Body of pancreas (tissue), 4 donors: ENCODE measurements at regions not wholly inside any gene's neighbourhood (a gene's known extent, or its start where the extent isn't known, plus 50 kb on each side); places are given as distances from the start of the nearest gene placed in this dataset.

Experiments used
- POLR2A ChIP-seq, 3 donors: fragments of 450-650 bp; IDR thresholded peaks; one replicate each; pipeline ENCODE4 v1.6.1; 2016; ENCODE audit warnings: antibody characterized with exemption in 3 of 3, mild to moderate bottlenecking in 2 of 3
- TF ChIP-seq, protein P1 (sequence below), 7 experiments: fragments of 450-650 bp in 4 of 7; fragments of 200-600 bp in 3 of 7; sonication (generic) in 3 of 7; IDR thresholded peaks; one replicate each; pipeline ENCODE4 v1.5.1; 2016 to 2019; ENCODE audit warnings: antibody characterized with exemption in 7 of 7

DNA sequence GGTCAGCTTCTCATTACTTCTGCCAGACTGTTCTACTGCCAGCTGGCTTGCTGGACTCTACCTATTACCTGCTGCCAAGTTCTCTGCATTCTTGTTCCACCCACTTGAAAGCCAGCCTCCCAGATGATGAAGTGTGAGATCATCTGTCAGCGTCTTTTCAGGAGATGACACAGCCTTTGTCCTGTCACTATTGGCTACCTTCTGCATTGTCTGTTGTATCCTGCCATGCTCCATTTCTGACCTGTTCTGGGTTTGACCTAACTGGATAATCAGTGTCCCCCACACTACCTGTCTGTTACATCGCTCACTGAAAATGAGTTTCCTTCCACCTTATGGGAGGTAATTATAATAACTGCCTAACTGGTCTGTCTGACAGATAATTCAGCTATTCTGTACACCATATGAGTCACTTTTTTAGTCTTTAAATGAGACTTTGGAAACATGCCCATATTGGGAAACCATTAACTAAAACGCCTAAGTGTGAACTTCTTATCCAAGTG, 520.6 kb downstream of the METTL4 start:
- TF ChIP-seq, protein P1, sequence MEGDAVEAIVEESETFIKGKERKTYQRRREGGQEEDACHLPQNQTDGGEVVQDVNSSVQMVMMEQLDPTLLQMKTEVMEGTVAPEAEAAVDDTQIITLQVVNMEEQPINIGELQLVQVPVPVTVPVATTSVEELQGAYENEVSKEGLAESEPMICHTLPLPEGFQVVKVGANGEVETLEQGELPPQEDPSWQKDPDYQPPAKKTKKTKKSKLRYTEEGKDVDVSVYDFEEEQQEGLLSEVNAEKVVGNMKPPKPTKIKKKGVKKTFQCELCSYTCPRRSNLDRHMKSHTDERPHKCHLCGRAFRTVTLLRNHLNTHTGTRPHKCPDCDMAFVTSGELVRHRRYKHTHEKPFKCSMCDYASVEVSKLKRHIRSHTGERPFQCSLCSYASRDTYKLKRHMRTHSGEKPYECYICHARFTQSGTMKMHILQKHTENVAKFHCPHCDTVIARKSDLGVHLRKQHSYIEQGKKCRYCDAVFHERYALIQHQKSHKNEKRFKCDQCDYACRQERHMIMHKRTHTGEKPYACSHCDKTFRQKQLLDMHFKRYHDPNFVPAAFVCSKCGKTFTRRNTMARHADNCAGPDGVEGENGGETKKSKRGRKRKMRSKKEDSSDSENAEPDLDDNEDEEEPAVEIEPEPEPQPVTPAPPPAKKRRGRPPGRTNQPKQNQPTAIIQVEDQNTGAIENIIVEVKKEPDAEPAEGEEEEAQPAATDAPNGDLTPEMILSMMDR (IDR thresholded peaks at IDR 0.05) = no peak
- no peak for TF ChIP-seq POLR2A (IDR thresholded peaks at IDR 0.05)
